K562 (cell line): ENCODE measurements at regions not wholly inside any gene's neighbourhood (a gene's known extent, or its start where the extent isn't known, plus 50 kb on each side); places are given as distances from the start of the nearest gene placed in this dataset.

Source experiments
- ATAC-seq: fragments of 200-7000 bp; cut with Tn5 transposase; 3 replicates; pipeline ENCODE4 v1.9.1; 2020; ENCODE audit warnings: moderate library complexity
- BruUV-seq: library from RNA; stranded (reverse); fragments of 400-500 nt; replicated peaks from 2 replicates; lab custom pipeline; 2021; lab: Mats Ljungman, UMichigan
- CTCF ChIA-PET: fragments of 300-600 bp; formaldehyde crosslinking; extraction: SDS; loops from one replicate; lab custom pipeline; 2021; ENCODE audit warnings: low intra/inter-chr PET ratio; lab: Yijun Ruan, JAX
- POLR2A ChIA-PET: fragments of 300-600, 350-650 bp; sonication (Branson Sonifier 250); formaldehyde crosslinking; extraction: SDS; loops from one replicate; lab custom pipeline; 2021; ENCODE audit warnings: antibody characterized with exemption, inconsistent platforms; lab: Yijun Ruan, JAX
- DNase-seq, 4 experiments: peaks; one replicate each; pipeline versions ENCODE4 v3.0.0 to v3.0.0-alpha.2; 2011 to 2018; ENCODE audit warnings: low spot score in 3 of 4, mixed read lengths in 3 of 4; ENCODE audit errors: extremely low read depth in 1 of 4
- FAIRE-seq: peaks from 2 replicates; lab custom pipeline; 2011; peaks lifted over from hg19 to GRCh38; lab: Jason Lieb, UNC
- H2AFZ ChIP-seq: 2 replicates; pipeline ENCODE4 v1.6.0; 2011; ENCODE audit warnings: low read depth, low read length, control low read depth, inconsistent platforms
- H3K27ac ChIP-seq: fragments of 200-600 bp; 3 replicates; pipeline ENCODE4 v1.8.0; 2011; ENCODE audit warnings: low read depth, mild to moderate bottlenecking, control low read depth, inconsistent platforms, low read length, moderate library complexity, mixed read lengths; ENCODE audit errors: extremely low read depth
- H3K27me3 ChIP-seq, 2 experiments: fragments of 300-600 bp in 1 of 2; 2 replicates in 1 of 2; 3 replicates in 1 of 2; pipeline versions ENCODE4 v1.6.0 to v1.8.0; 2011; ENCODE audit warnings: inconsistent platforms in 2 of 2, low read length in 2 of 2, mild to moderate bottlenecking in 1 of 2, mixed read lengths in 1 of 2, moderate library complexity in 1 of 2; ENCODE audit not compliant: control insufficient read depth in 2 of 2, insufficient read depth in 2 of 2
- H3K36me3 ChIP-seq: fragments of 300-600 bp; 3 replicates; pipeline ENCODE4 v1.8.0; 2011; ENCODE audit warnings: mild to moderate bottlenecking, low read length, inconsistent platforms; ENCODE audit not compliant: control insufficient read depth, insufficient read depth
- H3K4me1 ChIP-seq, 2 experiments: fragments of 200-600 bp in 1 of 2; replicated peaks in 1 of 2; 2 replicates in 1 of 2; 3 replicates in 1 of 2; pipeline versions ENCODE4 v1.5.1 to v1.8.0; 2011; ENCODE audit warnings: inconsistent platforms in 2 of 2, low read length in 2 of 2, mild to moderate bottlenecking in 1 of 2, mixed read lengths in 1 of 2, moderate library complexity in 1 of 2; ENCODE audit not compliant: control insufficient read depth in 2 of 2, insufficient read depth in 2 of 2
- H3K4me2 ChIP-seq: 2 replicates; pipeline ENCODE4 v1.6.1; 2011; ENCODE audit warnings: low read length, control low read depth, inconsistent platforms, mixed read lengths; ENCODE audit not compliant: insufficient read depth
- H3K4me3 ChIP-seq: fragments of 200-600 bp; sonication (generic), shearing (Covaris generic); 2 replicates; pipeline ENCODE4 v1.5.1; 2016; ENCODE audit warnings: control low read depth, inconsistent platforms
- H3K79me2 ChIP-seq: fragments of 200-600 bp; 3 replicates; pipeline ENCODE4 v1.8.0; 2011; ENCODE audit warnings: low read length, inconsistent platforms; ENCODE audit not compliant: control insufficient read depth, insufficient read depth
- H3K9ac ChIP-seq, 2 experiments: 2 replicates each; pipeline versions ENCODE4 v1.6.0 to v1.6.1; 2011; ENCODE audit warnings: low read depth in 2 of 2, low read length in 2 of 2, control low read depth in 1 of 2, inconsistent platforms in 1 of 2, mild to moderate bottlenecking in 1 of 2, mixed read lengths in 1 of 2; ENCODE audit not compliant: insufficient read depth in 1 of 2
- H3K9me1 ChIP-seq: one replicate; pipeline ENCODE4 v1.6.0; 2011; ENCODE audit warnings: inconsistent platforms, mild to moderate bottlenecking, low read length, moderate library complexity; ENCODE audit not compliant: control insufficient read depth, insufficient read depth
- H3K9me3 ChIP-seq: replicated peaks from 2 replicates; pipeline ENCODE4 v1.5.1; 2011; ENCODE audit warnings: low read depth, low read length, inconsistent platforms; ENCODE audit not compliant: control insufficient read depth, insufficient read depth
- H4K20me1 ChIP-seq: replicated peaks from 2 replicates; pipeline ENCODE4 v1.6.1; 2011; ENCODE audit warnings: low read length, inconsistent platforms, mixed read lengths; ENCODE audit not compliant: control insufficient read depth, insufficient read depth
- GTF2E2 ChIP-seq: fragments of 200-800 bp; sonication (Bioruptor generic); IDR thresholded peaks from 2 replicates; pipeline ENCODE4 v1.6.1; 2016; ENCODE audit warnings: missing genetic modification characterization, missing compliant biosample characterization
- OTX1 ChIP-seq: fragments of 450-650 bp; formaldehyde crosslinking; IDR thresholded peaks from 2 replicates; pipeline ENCODE4 v1.4.0; 2022; ENCODE audit warnings: mild to moderate bottlenecking
- POLR2H ChIP-seq: IDR thresholded peaks from 2 replicates; pipeline ENCODE4 v1.6.1; 2016; ENCODE audit warnings: missing genetic modification characterization, low read depth, mild to moderate bottlenecking, control low read depth, missing compliant biosample characterization, moderate library complexity
- SPI1 ChIP-seq: IDR thresholded peaks from 2 replicates; pipeline ENCODE4 v1.6.1; 2011; ENCODE audit warnings: low read depth, low read length, control low read depth, borderline replicate concordance
- ZNF3 ChIP-seq: fragments of 250-450 bp; sonication (Bioruptor Pico); IDR thresholded peaks from 2 replicates; pipeline ENCODE4 v1.5.0; 2021; ENCODE audit warnings: mild to moderate bottlenecking, moderate library complexity
- WGBS: fragments of 100-300 bp; shearing (Covaris generic); methylation state at CpG from one replicate; pipeline ENCODE4 v1.1.6; 2016; ENCODE audit warnings: low coverage, mixed read lengths; ENCODE audit not compliant: insufficient coverage; ENCODE audit errors: missing lambda C conversion rate; 5-methylcytosine and 5-hydroxymethylcytosine counted together
- in situ Hi-C: fragments of 300-500 bp; cut with MboI; formaldehyde crosslinking; loops from 4 replicates; pipeline ENCODE4 v1.15.0; 2018; ENCODE audit warnings: inconsistent platforms, mixed read lengths
- intact Hi-C: fragments of 100-400 bp; cut with micrococcal nuclease; formaldehyde crosslinking; loops from 2 replicates; pipeline ENCODE4 v1.14.2; 2022
- TF ChIP-seq, protein P1 (sequence below): IDR thresholded peaks from 3 replicates; pipeline ENCODE4 v1.6.1; 2011; ENCODE audit warnings: borderline replicate concordance, mild to moderate bottlenecking; ENCODE audit not compliant: insufficient read length, insufficient read depth
- TF ChIP-seq, protein P2 (sequence below), 2 experiments: fragments of 150-350 bp in 1 of 2; IDR thresholded peaks; 2 replicates each; pipeline ENCODE4 v1.6.1; 2012 to 2016; ENCODE audit warnings: low read depth in 2 of 2, low read length in 2 of 2, mild to moderate bottlenecking in 1 of 2, moderate library complexity in 1 of 2
- TF ChIP-seq, protein P3 (sequence below), 3 experiments: fragments of 200-800 bp in 1 of 3; fragments of 250-450 bp in 1 of 3; fragments of 450-650 bp in 1 of 3; sonication (Bioruptor Pico) in 1 of 3; sonication (Bioruptor generic) in 1 of 3; formaldehyde crosslinking in 1 of 3; IDR thresholded peaks; 2 replicates each; pipeline versions ENCODE4 v1.6.1 to v1.8.0; 2016 to 2022; ENCODE audit warnings: mild to moderate bottlenecking in 2 of 3, missing genetic modification characterization in 2 of 3, missing compliant biosample characterization in 1 of 3, moderate library complexity in 1 of 3
- TF ChIP-seq, protein P4 (sequence below): IDR thresholded peaks from 2 replicates; pipeline ENCODE4 v1.6.1; 2014; ENCODE audit warnings: antibody characterized with exemption

DNA sequence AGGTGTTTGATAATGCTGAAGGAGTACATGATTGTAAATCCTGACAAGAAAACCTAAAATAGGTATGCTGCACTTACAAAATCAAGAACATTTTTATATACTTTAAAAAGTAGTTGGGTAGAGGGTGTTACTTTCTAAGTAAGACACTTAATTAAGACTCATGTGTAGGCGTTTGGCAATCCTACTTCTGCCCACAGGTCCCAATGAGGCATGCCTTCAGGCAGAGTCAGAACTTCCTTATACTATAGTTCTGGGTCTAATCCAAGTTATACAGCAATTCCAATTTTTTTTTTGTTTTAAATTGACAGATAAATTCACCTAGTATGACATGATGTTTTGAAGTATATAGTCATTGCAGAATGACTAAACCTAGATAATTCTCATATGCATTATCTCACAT is 1188.5 kb upstream of the PHF14 start (continued):
- TF ChIP-seq, protein P1, sequence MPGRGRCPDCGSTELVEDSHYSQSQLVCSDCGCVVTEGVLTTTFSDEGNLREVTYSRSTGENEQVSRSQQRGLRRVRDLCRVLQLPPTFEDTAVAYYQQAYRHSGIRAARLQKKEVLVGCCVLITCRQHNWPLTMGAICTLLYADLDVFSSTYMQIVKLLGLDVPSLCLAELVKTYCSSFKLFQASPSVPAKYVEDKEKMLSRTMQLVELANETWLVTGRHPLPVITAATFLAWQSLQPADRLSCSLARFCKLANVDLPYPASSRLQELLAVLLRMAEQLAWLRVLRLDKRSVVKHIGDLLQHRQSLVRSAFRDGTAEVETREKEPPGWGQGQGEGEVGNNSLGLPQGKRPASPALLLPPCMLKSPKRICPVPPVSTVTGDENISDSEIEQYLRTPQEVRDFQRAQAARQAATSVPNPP = no peak
- no peak for TF ChIP-seq SPI1

DNA sequence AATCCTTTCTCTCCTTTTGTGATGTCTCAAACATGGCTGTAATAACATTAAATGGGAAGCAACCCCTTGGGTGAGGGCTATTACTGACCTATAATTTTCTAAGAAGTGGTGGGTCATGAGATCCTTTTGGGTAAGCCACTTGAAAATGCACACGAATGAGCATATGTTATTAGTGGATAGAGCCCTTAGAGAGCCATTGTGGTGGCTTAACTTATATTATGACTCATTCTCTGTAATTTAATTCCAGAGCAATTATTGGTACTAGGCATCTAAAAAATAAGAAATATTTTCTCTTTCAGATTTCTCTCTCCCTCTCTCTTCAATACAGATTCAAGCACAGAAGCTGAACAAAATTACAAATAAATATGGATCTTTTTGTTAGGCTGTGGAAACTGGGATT is 1177.4 kb upstream of the PHF14 start:
- POLR2A ChIA-PET = no interaction called here
- in situ Hi-C loops = no loop called here
- TF ChIP-seq, protein P2, sequence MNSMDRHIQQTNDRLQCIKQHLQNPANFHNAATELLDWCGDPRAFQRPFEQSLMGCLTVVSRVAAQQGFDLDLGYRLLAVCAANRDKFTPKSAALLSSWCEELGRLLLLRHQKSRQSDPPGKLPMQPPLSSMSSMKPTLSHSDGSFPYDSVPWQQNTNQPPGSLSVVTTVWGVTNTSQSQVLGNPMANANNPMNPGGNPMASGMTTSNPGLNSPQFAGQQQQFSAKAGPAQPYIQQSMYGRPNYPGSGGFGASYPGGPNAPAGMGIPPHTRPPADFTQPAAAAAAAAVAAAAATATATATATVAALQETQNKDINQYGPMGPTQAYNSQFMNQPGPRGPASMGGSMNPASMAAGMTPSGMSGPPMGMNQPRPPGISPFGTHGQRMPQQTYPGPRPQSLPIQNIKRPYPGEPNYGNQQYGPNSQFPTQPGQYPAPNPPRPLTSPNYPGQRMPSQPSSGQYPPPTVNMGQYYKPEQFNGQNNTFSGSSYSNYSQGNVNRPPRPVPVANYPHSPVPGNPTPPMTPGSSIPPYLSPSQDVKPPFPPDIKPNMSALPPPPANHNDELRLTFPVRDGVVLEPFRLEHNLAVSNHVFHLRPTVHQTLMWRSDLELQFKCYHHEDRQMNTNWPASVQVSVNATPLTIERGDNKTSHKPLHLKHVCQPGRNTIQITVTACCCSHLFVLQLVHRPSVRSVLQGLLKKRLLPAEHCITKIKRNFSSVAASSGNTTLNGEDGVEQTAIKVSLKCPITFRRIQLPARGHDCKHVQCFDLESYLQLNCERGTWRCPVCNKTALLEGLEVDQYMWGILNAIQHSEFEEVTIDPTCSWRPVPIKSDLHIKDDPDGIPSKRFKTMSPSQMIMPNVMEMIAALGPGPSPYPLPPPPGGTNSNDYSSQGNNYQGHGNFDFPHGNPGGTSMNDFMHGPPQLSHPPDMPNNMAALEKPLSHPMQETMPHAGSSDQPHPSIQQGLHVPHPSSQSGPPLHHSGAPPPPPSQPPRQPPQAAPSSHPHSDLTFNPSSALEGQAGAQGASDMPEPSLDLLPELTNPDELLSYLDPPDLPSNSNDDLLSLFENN (IDR thresholded peaks at IDR 0.05; ENCODE audit: low read depth in 2 of 2, low read length in 2 of 2) = no peak
- TF ChIP-seq POLR2H (tag) (no peak), GTF2E2 (tag) (no peak), OTX1 (CRISPR knock-in tag) (no peak), ZNF3 (CRISPR knock-in tag) (no peak)
- TF ChIP-seq, protein P3, sequence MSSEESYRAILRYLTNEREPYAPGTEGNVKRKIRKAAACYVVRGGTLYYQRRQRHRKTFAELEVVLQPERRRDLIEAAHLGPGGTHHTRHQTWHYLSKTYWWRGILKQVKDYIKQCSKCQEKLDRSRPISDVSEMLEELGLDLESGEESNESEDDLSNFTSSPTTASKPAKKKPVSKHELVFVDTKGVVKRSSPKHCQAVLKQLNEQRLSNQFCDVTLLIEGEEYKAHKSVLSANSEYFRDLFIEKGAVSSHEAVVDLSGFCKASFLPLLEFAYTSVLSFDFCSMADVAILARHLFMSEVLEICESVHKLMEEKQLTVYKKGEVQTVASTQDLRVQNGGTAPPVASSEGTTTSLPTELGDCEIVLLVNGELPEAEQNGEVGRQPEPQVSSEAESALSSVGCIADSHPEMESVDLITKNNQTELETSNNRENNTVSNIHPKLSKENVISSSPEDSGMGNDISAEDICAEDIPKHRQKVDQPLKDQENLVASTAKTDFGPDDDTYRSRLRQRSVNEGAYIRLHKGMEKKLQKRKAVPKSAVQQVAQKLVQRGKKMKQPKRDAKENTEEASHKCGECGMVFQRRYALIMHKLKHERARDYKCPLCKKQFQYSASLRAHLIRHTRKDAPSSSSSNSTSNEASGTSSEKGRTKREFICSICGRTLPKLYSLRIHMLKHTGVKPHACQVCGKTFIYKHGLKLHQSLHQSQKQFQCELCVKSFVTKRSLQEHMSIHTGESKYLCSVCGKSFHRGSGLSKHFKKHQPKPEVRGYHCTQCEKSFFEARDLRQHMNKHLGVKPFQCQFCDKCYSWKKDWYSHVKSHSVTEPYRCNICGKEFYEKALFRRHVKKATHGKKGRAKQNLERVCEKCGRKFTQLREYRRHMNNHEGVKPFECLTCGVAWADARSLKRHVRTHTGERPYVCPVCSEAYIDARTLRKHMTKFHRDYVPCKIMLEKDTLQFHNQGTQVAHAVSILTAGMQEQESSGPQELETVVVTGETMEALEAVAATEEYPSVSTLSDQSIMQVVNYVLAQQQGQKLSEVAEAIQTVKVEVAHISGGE (CRISPR knock-in tag; IDR thresholded peaks at IDR 0.05) = no peak
- TF ChIP-seq, protein P4, sequence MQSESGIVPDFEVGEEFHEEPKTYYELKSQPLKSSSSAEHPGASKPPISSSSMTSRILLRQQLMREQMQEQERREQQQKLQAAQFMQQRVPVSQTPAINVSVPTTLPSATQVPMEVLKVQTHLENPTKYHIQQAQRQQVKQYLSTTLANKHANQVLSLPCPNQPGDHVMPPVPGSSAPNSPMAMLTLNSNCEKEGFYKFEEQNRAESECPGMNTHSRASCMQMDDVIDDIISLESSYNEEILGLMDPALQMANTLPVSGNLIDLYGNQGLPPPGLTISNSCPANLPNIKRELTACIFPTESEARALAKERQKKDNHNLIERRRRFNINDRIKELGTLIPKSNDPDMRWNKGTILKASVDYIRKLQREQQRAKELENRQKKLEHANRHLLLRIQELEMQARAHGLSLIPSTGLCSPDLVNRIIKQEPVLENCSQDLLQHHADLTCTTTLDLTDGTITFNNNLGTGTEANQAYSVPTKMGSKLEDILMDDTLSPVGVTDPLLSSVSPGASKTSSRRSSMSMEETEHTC = no peak

More for the DNA sequence above, 1177.4 kb upstream of the PHF14 start:
- no TSS peak for BruUV-seq
- no peaks in the 10 kb centered on the region for H3K4me1 ChIP-seq
- intact Hi-C loops = no loop called here
- no peak for FAIRE-seq
- H3K36me3 ChIP-seq = no peaks in the 10 kb centered on the region
- H3K27ac ChIP-seq = no peak overlapping the region
- no peaks in the 10 kb centered on the region for H3K79me2 ChIP-seq
- CTCF ChIA-PET = no interaction called here
- 0% methylated on average over 1 of the region's 1 CpG for WGBS
- no peak overlapping the region for H2AFZ ChIP-seq
- no peak overlapping the region for H3K9ac ChIP-seq
- H3K9me3 ChIP-seq = 0 out of 2 replicates have a peak, but pooled peaks cover 2% of the 10 kb centered on the region
- no peak for ATAC-seq
- H3K27me3 ChIP-seq = no peaks in the 10 kb centered on the region
- H3K4me2 ChIP-seq = no peak overlapping the region
- no peak for DNase-seq
- no peak overlapping the region for H3K4me3 ChIP-seq
- H3K9me1 ChIP-seq = no peaks in the 10 kb centered on the region
- H4K20me1 ChIP-seq = no peaks in the 10 kb centered on the region
